Omental fat pad (tissue), 3 donors: ENCODE measurements at regions not wholly inside any gene's neighbourhood (a gene's known extent, or its start where the extent isn't known, plus 50 kb on each side); places are given as distances from the start of the nearest gene placed in this dataset.

Source experiments
- ATAC-seq: fragments of 150-250 bp; one replicate; pipeline ENCODE4 v1.9.1; 2016; ENCODE audit warnings: mild to moderate bottlenecking, moderate library complexity; ENCODE audit not compliant: low FRiP score
- DNase-seq: peaks from one replicate; pipeline ENCODE4 v3.0.0-alpha.2; 2019; ENCODE audit warnings: low spot score
- CTCF ChIP-seq, 3 donors: fragments of 450-650 bp; IDR thresholded peaks; one replicate each; pipeline ENCODE4 v1.5.1; 2016 to 2017; ENCODE audit warnings: antibody characterized with exemption in 3 of 3, mild to moderate bottlenecking in 3 of 3, moderate library complexity in 2 of 3

GRCh38 chr9:134227451-134228411 lies 63.4 kb upstream of the RNU6ATAC start:
- DNase-seq (no peak), ATAC-seq (no peak)
- TF ChIP-seq CTCF (IDR thresholded peaks at IDR 0.05): no peak

GRCh38 chr9:134228649-134229048 lies 64.3 kb upstream of the RNU6ATAC start:
- no peak for TF ChIP-seq CTCF (IDR thresholded peaks at IDR 0.05)
- DNase-seq (no peak), ATAC-seq (no peak)

- no peak for ATAC-seq
- DNase-seq: no peak
- TF ChIP-seq CTCF (IDR thresholded peaks at IDR 0.05): no peak
Measured at GRCh38 chr9:134229466-134230091, 65.2 kb upstream of the RNU6ATAC start.

GRCh38 chr9:134230092-134230941 lies 66.0 kb upstream of the RNU6ATAC start:
- no peak for DNase-seq
- ATAC-seq: no peak
- TF ChIP-seq CTCF (IDR thresholded peaks at IDR 0.05): no peak

GRCh38 chr9:134230942-134231325 lies 66.6 kb upstream of the RNU6ATAC start:
- ATAC-seq (peak; percentile 26), DNase-seq (no peak)
- no peak for TF ChIP-seq CTCF (IDR thresholded peaks at IDR 0.05)

GRCh38 chr9:134231330-134231745 lies 67.0 kb upstream of the RNU6ATAC start:
- ATAC-seq (no peak), DNase-seq (no peak)
- TF ChIP-seq CTCF (IDR thresholded peaks at IDR 0.05): no peak
